ENCODE measurements at regions not wholly inside any gene's neighbourhood (a gene's known extent, or its start where the extent isn't known, plus 50 kb on each side); places are given as distances from the start of the nearest gene placed in this dataset.
"Not testable (repeated sequence)": the region's sequence is repeated elsewhere in the genome, so short reads cannot be mapped to it uniquely, and the experiment has no call there.

DNA sequence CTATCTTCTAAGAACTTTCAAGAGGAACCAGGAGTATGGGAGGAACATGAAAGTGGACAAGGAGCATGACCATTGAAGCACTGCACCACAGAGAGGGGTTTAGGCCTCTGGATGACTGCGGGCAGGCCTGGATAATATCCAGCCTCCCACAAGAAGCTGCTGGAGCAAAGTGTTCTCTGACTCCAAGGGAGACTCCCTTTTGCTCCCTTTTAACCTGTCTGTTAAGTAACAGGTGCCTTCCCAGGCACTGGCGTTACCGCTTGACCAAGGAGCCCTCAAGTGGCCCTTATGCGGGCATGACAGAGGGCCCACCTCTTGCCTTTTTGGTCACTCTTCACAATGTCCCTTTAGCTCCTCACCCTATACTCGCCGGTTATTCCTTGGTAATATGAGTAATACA is 666.2 kb downstream of the SLITRK6 start:
- no peak for DNase-seq
- in situ Hi-C loops (cut with HindIII; ENCODE audit: low pct_ligation_motif_present, low pct_unique_long_range_greater_than_20kb, low sequenced_read_pairs), result no loop called here

DNA sequence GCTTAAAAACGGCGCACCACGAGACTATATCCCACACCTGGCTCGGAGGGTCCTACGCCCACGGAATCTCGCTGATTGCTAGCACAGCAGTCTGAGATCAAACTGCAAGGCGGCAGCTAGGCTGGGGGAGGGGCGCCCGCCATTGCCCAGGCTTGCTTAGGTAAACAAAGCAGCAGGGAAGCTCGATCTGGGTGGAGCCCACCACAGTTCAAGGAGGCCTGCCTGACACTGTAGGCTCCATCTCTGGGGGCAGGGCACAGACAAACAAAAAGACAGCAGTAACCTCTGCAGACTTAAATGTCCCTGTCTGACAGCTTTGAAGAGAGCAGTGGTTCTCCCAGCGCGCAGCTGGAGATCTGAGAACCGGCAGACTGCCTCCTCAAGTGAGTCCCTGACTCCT is 675.7 kb downstream of the SLITRK6 start:
- in situ Hi-C loops (cut with HindIII; ENCODE audit: low pct_ligation_motif_present, low pct_unique_long_range_greater_than_20kb, low sequenced_read_pairs); DNase-seq: not testable (repeated sequence)

DNA sequence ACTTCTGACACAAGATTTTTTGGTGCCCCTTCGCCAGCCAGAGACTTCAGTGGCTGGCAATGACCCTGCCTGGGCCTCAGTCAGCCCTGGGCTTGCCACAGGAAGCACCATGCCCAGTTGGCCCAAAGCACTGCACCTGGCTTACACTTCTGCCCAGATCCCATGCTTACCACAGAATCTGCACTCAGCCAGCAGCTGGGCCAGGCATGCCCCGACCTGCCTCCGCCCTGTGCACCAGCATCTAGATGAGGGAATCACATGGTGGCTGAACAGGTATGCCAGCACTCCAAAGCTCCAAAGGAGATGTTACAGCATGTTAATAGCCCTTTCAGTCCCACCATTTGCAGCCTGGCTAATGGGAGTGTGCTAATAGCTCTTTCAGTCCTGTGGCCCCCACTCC is 690.9 kb downstream of the SLITRK6 start:
- in situ Hi-C loops (cut with HindIII; ENCODE audit: low pct_ligation_motif_present, low pct_unique_long_range_greater_than_20kb, low sequenced_read_pairs), result no loop called here
- DNase-seq, result no peak

DNA sequence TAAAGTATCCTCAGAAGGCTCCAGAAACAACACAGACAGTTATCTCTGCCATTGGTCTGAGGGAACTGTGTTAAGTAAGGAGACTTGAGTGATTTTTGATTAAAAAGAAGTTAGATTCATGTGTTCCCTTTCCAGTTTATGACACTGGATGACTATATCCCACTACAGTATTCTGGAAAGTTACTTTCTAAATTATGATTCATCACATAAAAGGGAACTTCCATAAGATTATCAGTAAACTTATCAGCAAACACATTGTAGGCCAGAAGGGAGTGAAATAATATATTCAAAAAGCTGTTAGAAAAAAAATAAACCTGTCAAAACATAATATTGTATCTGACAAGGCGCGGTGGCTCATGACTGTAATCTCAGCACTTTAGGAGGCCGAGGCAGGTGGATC is 700.0 kb downstream of the SLITRK6 start:
- DNase-seq, result no peak
- in situ Hi-C loops (cut with HindIII; ENCODE audit: low pct_ligation_motif_present, low pct_unique_long_range_greater_than_20kb, low sequenced_read_pairs), result no loop called here

DNA sequence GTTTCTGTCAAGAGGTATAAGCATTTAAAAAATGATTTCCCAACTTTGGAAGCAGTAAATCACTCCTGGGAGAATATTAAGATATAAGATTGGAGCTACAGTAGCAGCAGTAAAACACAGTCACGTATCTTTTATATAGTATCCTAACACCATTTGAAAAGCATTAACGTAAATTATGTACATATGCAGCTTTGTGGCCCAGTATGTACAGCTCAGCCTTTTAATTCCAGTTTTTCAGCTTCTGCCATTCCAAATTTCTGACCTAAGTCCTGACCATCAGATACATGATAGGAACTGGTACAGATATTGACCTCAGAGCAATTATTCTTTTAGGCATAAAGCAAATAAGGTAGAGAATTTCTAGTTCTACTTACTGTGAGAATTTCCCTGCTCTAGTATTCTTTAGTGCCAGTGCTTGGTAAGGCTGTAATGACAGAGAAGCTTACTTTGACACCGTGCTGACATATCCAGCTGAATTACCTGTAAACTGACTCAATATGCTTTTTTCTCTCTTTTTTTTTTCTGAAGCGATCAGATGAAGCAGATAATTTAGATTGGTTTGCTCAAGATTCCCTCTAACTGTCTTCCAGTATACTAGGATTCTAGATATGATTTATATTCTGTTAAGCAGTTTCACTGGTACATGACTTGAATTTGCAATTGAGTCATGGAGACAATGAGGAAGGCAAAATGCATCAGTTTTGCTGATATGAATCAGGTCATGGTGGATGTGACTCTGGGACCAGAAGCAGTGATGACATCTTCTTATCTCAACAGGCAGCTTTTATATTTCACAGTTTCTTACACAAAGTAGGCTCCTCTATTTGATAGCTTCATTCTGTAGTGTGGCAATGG is 703.6 kb downstream of the SLITRK6 start:
- no peak for DNase-seq
- in situ Hi-C loops (cut with HindIII; ENCODE audit: low pct_ligation_motif_present, low pct_unique_long_range_greater_than_20kb, low sequenced_read_pairs), result no loop called here

DNA sequence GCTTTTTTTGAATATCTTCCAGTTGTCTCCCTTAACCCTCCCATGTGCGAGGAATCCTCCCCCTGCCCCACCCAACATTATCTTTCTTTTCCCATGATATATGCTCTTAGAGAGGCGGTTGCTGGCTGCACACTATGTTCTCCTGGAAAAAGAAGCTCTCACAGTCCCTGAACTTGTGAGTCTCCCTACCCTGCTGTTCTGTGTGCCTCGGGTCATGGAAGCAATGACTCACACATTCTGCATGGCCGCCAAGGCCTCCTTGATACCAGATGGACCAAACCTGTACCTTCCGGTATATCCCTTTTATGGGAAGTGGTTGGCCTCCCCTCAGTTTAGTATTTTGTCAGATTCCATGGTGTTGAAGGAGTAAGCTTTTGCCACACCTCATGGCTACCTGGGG is 705.4 kb downstream of the SLITRK6 start:
- in situ Hi-C loops (cut with HindIII; ENCODE audit: low pct_ligation_motif_present, low pct_unique_long_range_greater_than_20kb, low sequenced_read_pairs), result no loop called here
- DNase-seq, result no peak

DNA sequence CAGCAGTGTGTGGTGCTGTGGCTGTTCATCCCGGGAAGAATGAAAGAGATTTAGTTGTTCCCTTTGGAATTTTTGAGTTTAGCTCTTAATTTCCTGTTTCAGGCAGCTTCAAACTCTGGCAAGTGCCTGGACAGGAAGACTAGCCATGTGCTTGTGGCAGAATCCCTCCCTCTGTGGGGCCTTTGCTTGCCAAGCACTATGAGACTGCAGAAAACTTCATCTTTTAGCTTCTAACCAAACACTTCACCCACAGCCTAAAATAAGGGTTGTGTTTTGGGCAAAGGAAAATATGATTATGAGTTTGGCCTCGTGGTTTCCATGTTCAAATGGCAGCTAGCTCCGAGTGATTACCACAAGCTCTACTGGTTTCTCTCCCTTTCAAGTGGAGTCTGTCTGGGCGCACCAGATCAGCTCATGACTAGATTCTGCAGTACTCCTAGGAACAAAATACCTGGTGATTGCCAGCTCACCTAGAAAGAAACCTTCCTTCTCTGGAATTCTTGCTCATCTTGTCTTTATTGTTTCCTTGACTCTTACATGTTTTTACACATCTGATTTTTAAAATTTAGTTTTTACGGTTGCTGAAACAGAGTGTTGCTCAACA is 707.5 kb downstream of the SLITRK6 start:
- in situ Hi-C loops (cut with HindIII; ENCODE audit: low pct_ligation_motif_present, low pct_unique_long_range_greater_than_20kb, low sequenced_read_pairs), result no loop called here
- DNase-seq, result no peak

DNA sequence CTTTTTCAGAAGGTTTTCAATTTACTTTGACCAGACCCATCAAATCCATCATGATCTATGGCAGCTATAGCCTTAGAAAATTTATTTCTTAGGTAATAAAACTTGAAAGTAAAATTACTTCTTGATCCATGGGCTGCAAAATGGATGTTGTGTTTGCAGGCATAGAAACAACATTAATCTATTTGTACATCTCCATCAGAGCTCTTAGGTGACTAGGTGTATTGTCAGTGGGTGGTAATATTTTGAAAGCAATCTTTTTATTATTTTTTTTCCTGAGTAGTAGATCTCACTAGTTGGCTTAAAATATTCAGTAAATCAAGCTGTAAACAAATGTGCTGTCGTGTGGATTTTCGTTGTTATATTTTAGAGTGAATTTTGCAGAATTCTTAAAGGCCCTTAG is 710.0 kb downstream of the SLITRK6 start:
- in situ Hi-C loops (cut with HindIII; ENCODE audit: low pct_ligation_motif_present, low pct_unique_long_range_greater_than_20kb, low sequenced_read_pairs), result no loop called here

DNA sequence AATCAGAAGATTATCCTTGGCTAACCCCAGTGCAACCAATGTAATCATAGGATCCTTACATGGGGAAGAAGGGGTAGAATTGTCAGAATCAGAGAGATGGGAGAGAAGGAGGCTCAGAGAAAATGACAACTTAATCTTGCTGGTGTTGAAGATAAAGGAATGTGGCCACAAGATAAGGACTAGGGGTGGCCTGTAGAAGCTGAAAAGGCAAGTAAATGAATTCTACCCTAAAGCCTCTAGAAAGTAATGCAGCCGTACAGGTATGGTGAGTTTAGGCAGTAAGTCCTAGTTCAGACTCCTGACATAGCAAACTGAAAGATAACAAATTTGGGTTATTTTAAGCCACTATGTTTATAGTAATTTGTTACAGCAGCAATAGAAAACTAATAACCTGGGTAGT is 718.5 kb downstream of the SLITRK6 start:
- in situ Hi-C loops (cut with HindIII; ENCODE audit: low pct_ligation_motif_present, low pct_unique_long_range_greater_than_20kb, low sequenced_read_pairs), result no loop called here
- no peak for DNase-seq

More for the DNA sequence above, 710.0 kb downstream of the SLITRK6 start:
- no peak for DNase-seq

DNA sequence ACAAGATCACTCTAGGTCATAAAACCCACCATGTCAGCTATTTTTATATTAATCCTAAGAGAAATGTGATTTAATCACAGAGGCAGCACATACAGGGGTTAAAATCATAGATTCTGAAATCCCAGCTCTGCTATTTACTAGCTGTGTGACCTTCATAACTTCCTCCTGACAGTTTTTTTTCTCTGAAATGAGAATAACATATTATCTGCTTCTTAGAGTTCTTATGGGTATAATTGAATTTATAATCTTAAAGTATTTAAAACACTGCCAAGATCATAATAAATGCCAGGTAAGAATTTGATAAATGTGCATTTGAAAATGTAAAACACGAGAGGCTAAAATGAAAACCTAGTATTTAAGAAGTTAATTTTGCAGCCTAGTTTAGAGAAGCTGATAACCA is 722.9 kb downstream of the SLITRK6 start:
- no peak for DNase-seq
- in situ Hi-C loops (cut with HindIII; ENCODE audit: low pct_ligation_motif_present, low pct_unique_long_range_greater_than_20kb, low sequenced_read_pairs), result no loop called here

DNA sequence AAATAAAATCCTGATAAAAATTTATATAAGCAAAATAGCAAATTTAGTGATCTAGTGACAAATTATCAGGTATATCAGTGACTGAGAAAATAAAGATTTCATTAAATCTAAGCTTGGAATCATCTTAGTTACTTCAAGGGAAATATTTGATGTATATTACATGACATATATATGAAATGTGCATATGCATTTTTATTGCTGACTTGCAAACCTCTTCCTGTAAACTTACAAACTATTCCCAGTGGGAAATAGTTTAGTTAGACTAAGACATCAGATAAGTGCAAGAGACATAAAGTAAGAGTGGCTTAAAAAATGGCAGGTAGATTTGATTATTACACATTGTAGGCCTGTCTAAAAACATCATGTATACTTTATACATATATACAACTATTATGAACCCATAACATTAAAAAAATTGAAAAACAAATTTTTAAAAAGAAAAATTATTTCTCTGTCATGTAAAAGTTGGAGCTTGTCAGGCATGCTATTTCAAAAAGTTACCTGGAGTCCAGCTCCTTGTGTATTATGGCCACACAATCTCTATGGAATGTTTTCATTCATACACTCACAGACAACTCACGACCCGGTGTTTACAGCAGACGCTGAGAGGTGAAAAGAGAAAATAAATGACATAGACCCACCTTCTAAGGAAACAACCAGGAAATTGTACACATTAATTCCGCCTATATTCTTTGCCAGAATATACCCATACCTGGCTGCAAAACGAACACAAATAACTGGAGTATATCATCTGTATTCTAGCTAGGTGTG is 724.5 kb downstream of the SLITRK6 start:
- no peak for DNase-seq
- in situ Hi-C loops (cut with HindIII; ENCODE audit: low pct_ligation_motif_present, low pct_unique_long_range_greater_than_20kb, low sequenced_read_pairs), result no loop called here

DNA sequence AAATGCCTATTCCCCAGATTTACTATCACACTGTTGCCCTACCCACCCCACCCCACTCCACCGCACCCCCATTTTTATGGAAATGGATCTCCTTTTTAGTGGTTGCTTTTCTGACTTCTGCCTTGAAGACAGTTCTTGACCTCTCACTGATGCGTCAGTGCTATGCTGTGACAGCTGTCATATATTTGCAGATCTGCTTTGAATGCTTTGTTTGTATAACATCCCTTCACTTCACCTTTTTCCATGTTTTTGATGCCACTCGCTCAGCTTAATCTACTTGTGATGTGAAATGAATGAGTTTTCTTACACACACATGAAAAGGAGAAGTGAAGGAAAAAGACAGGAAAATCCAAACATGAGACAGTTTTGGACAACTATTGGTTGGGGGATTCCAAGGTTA is 731.0 kb downstream of the SLITRK6 start:
- in situ Hi-C loops (cut with HindIII; ENCODE audit: low pct_ligation_motif_present, low pct_unique_long_range_greater_than_20kb, low sequenced_read_pairs), result no loop called here
- no peak for DNase-seq

DNA sequence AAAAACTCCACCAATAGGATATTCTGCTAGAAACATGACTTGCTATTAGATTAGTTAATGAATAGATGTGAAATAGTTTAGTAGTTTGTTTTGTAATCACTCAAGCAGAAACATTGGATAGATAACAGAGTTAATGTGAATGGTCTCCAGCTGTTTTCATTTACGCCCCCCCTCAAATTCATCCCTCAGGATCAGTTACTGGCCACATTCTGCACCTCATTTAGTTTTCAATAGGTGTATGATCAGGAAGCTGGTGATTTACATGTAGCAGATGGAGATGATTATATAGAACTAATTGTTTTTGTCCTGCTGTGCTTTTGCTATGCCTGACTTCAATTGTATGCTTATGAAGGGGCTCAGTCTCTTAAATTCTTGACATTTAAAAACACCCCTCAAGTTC is 759.0 kb downstream of the SLITRK6 start:
- no peak for DNase-seq
- in situ Hi-C loops (cut with HindIII; ENCODE audit: low pct_ligation_motif_present, low pct_unique_long_range_greater_than_20kb, low sequenced_read_pairs), result no loop called here

DNA sequence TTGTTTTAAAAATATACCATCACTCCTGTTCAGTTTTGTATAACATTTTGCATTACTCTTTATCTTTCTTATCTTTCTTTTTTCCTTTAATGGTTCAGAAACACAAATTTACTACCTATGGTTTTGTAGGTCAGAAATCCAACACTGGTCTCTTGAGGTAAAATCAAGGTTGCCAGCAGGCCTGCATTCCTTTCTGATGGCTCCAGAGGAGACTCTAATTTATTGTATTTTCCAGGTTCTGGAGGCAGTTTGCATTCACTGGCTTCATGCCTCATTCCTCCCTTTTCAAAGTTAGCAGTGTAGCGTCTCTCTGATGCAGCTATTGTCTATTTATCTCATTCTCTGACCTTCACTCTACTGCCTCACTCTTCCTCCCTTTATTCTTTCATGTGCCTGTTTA is 767.4 kb downstream of the SLITRK6 start:
- in situ Hi-C loops (cut with HindIII; ENCODE audit: low pct_ligation_motif_present, low pct_unique_long_range_greater_than_20kb, low sequenced_read_pairs), result no loop called here
- DNase-seq, result no peak

DNA sequence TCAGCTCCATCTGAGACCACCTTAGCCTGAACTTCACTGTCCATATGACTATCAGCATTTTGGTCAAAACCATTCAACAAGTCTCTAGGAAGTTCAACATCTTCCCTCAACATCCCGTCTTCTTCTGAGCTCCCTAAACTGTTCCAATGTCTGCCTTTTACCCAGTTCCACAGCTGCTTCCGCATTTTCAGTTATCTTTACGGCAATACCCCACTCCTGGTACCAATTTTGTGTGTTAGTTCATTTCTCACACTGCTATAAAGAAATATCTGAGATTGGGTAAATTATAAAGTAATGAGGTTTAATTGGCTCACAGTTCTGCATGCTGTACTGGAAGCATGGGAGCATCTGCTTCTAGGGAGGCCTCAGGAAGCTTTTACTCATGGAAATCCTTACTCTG is 771.2 kb downstream of the SLITRK6 start:
- in situ Hi-C loops (cut with HindIII; ENCODE audit: low pct_ligation_motif_present, low pct_unique_long_range_greater_than_20kb, low sequenced_read_pairs), result no loop called here
- no peak for DNase-seq

DNA sequence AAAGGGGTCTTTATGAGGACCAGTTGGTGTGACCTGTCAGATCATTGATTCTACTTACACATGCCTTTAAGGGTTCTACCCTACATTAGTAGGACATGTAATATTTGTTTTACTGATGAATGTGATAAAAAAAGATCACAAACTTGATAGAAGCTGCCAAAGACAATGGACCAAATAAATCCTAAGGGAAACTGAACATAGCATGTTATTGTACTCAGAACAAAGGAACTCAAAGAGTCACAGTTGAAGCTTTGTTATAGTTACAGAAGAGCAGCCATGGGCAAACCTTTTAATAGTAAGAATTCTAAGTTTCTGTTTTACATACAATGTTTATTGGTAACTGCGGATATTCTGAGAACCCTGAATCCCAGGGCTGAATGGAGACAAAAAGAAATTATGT is 780.1 kb downstream of the SLITRK6 start:
- in situ Hi-C loops (cut with HindIII; ENCODE audit: low pct_ligation_motif_present, low pct_unique_long_range_greater_than_20kb, low sequenced_read_pairs), result no loop called here
- no peak for DNase-seq

DNA sequence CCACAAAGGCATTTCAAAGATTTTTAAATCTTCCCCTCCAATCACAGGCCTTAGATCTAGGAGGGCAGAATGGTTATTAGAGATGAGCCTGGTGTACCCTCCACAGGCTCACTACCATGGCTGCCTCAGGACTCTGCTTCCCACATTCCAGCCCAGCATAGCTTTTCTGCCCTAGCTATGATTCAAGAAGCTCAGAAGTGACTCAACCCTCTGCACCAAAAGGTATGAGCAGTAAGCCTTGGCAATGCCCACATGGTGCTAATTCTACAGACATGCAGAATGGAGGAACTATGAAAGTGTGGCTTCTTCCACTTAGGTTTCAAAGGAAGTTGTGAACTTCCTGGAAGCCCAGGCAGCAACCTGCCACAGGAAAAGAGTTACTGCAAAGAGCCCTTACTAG is 786.2 kb downstream of the SLITRK6 start:
- DNase-seq, result no peak
- in situ Hi-C loops (cut with HindIII; ENCODE audit: low pct_ligation_motif_present, low pct_unique_long_range_greater_than_20kb, low sequenced_read_pairs), result no loop called here

DNA sequence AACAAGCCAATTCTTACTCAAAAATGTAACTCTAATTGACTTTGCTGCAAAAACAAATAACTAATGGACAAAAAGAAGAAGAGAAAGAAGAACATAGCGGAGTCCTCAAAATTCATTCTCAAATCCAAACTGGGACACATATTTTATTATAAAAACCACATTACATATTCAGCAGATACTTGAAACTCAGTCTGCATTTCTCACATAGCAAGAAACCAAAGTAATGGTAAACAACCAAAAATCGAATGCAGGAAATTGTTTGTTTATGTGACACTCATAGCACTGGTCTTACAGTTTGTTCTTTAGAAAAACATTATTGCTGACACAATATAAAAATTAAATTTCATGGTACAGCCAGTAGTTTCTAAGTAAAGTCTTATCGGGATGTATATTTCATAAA is 789.8 kb downstream of the SLITRK6 start:
- in situ Hi-C loops (cut with HindIII; ENCODE audit: low pct_ligation_motif_present, low pct_unique_long_range_greater_than_20kb, low sequenced_read_pairs), result no loop called here
- DNase-seq, result no peak

DNA sequence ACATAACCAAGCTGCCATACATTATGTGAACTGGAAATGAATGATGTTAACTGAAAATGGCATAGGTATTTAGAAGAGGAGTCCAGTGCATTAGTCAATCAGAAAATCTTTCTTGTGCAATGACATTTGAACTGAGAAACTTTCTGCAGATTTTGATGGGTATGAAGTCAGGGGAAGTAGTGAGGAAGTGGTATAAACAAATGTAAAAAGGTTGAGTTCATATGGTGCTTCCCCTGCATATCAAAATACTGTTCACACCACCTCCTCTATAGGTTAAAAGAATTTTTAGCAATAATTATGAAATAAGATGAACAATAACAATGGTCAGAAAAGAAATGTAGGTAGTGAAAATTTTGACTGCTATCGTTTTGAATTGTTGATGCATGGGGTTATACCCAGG is 800.0 kb downstream of the SLITRK6 start:
- in situ Hi-C loops (cut with HindIII; ENCODE audit: low pct_ligation_motif_present, low pct_unique_long_range_greater_than_20kb, low sequenced_read_pairs), result no loop called here
- no peak for DNase-seq

DNA sequence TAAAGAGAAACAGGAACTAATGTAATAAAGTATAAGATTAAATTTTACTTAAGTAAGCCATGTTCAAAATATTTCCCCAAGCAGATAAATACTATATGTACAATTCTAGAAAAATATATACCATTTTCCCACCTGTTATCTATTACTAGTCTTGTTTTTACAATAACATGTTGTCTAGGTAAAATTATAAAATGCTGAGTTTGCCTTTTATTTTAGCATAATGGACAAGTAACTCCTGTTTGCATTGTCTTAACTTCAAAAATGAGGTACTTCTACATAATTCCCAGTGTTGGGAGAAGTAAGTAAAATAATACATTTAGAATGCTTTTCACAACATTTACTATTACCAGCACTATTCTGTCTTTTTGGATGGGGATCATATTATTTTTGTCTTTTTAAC is 800.5 kb downstream of the SLITRK6 start:
- DNase-seq, result no peak
- in situ Hi-C loops (cut with HindIII; ENCODE audit: low pct_ligation_motif_present, low pct_unique_long_range_greater_than_20kb, low sequenced_read_pairs), result no loop called here
